Prostate gland (tissue), 2 donors: ENCODE measurements at regions not wholly inside any gene's neighbourhood (a gene's known extent, or its start where the extent isn't known, plus 50 kb on each side); places are given as distances from the start of the nearest gene placed in this dataset.

ENCODE experiments used
- DNase-seq: peaks from one replicate; pipeline ENCODE4 v3.0.0-alpha.2; 2019; ENCODE audit warnings: low spot score
- H3K27ac ChIP-seq, 2 donors: fragments of 200-600 bp; sonication (generic); 2 replicates each; pipeline ENCODE4 v1.5.1; 2017 to 2019
- H3K27me3 ChIP-seq: fragments of 200-600 bp; sonication (generic); replicated peaks from 2 replicates; pipeline ENCODE4 v1.5.1; 2019; ENCODE audit not compliant: insufficient read depth
- H3K36me3 ChIP-seq, 2 donors: fragments of 200-600 bp; sonication (generic); 1 replicate in 1 of 2; 2 replicates in 1 of 2; pipeline versions ENCODE4 v1.5.1 to v1.8.1; 2017 to 2019
- H3K4me1 ChIP-seq: fragments of 200-600 bp; sonication (generic); replicated peaks from 2 replicates; pipeline ENCODE4 v1.5.1; 2019
- H3K4me3 ChIP-seq, 2 donors: fragments of 200-600 bp; sonication (generic); 2 replicates each; pipeline ENCODE4 v1.5.1; 2017 to 2019
- H3K9me3 ChIP-seq: fragments of 200-600 bp; sonication (generic); 2 replicates; pipeline ENCODE4 v1.5.1; 2017
- CTCF ChIP-seq, 4 experiments: fragments of 200-600 bp in 2 of 4; fragments of 450-650 bp in 2 of 4; sonication (generic) in 2 of 4; IDR thresholded peaks; 1 replicate in 3 of 4; 2 replicates in 1 of 4; pipeline ENCODE4 v1.5.1; 2016 to 2019; ENCODE audit warnings: antibody characterized with exemption in 4 of 4, mild to moderate bottlenecking in 2 of 4, moderate library complexity in 2 of 4
- POLR2A ChIP-seq: fragments of 450-650 bp; IDR thresholded peaks from one replicate; pipeline ENCODE4 v1.6.1; 2016; ENCODE audit warnings: antibody characterized with exemption, mild to moderate bottlenecking
- POLR2AphosphoS5 ChIP-seq: sonication (generic); formaldehyde crosslinking; IDR thresholded peaks from one replicate; pipeline ENCODE4 v1.6.1; 2017; ENCODE audit warnings: antibody characterized with exemption
- WGBS: methylation state at CpG from one replicate; pipeline ENCODE4 v1.1.5; 2018; 5-methylcytosine and 5-hydroxymethylcytosine counted together
- intact Hi-C: fragments of 100-400 bp; cut with DNase I; formaldehyde crosslinking; loops from one replicate; pipeline ENCODE4 v1.14.2; 2022

- 100% methylated on average over 1 of the region's 1 CpG for WGBS
- no peaks in the 10 kb centered on the region for H3K27me3 ChIP-seq
- H3K4me1 ChIP-seq = no peaks in the 10 kb centered on the region
- no peaks in the 10 kb centered on the region for H3K36me3 ChIP-seq
- DNase-seq = no peak
- TF ChIP-seq CTCF (IDR thresholded peaks at IDR 0.05) (no peak), POLR2A (no peak), POLR2AphosphoS5 (no peak)
- no peak overlapping the region for H3K4me3 ChIP-seq
- no peak overlapping the region for H3K27ac ChIP-seq
- intact Hi-C loops = no loop called here
- H3K9me3 ChIP-seq = no peaks in the 10 kb centered on the region
These were observed 1192.7 kb downstream of the KCNT2 start for GRCh38 chr1:195415584-195415983.

GRCh38 chr1:195394567-195394966 is 1213.7 kb downstream of the KCNT2 start:
- no peaks in the 10 kb centered on the region for H3K27me3 ChIP-seq
- H3K4me1 ChIP-seq = no peaks in the 10 kb centered on the region
- H3K9me3 ChIP-seq = no peaks in the 10 kb centered on the region
- 48% methylated on average over 1 of the region's 1 CpG for WGBS
- no peak overlapping the region for H3K27ac ChIP-seq
- no peak overlapping the region for H3K4me3 ChIP-seq
- TF ChIP-seq POLR2AphosphoS5 (no peak), CTCF (IDR thresholded peaks at IDR 0.05) (no peak), POLR2A (no peak)
- H3K36me3 ChIP-seq = no peaks in the 10 kb centered on the region
- DNase-seq = no peak
- intact Hi-C loops = no loop called here

- intact Hi-C loops = no loop called here
- Histone ChIP-seq H3K27me3 (no peaks in the 10 kb centered on the region), H3K4me1 (no peaks in the 10 kb centered on the region), H3K9me3 (no peaks in the 10 kb centered on the region), H3K4me3 (no peak overlapping the region), H3K36me3 (no peaks in the 10 kb centered on the region), H3K27ac (no peak overlapping the region)
- TF ChIP-seq POLR2A (no peak), POLR2AphosphoS5 (no peak), CTCF (IDR thresholded peaks at IDR 0.05) (no peak)
- DNase-seq = no peak
These were observed 1232.0 kb downstream of the KCNT2 start for GRCh38 chr1:195376190-195376589.

GRCh38 chr1:195373856-195374255 is 1234.4 kb downstream of the KCNT2 start:
- no peak for DNase-seq
- no peaks in the 10 kb centered on the region for H3K36me3 ChIP-seq
- H3K4me1 ChIP-seq = no peaks in the 10 kb centered on the region
- intact Hi-C loops = no loop called here
- no peaks in the 10 kb centered on the region for H3K27me3 ChIP-seq
- H3K4me3 ChIP-seq = no peak overlapping the region
- WGBS = 63% methylated on average over 3 of the region's 3 CpGs
- TF ChIP-seq CTCF (IDR thresholded peaks at IDR 0.05) (no peak), POLR2AphosphoS5 (no peak), POLR2A (no peak)
- H3K27ac ChIP-seq = no peak overlapping the region
- H3K9me3 ChIP-seq = no peaks in the 10 kb centered on the region

- Histone ChIP-seq H3K36me3 (no peaks in the 10 kb centered on the region), H3K27ac (no peak overlapping the region), H3K27me3 (no peaks in the 10 kb centered on the region), H3K4me3 (no peak overlapping the region), H3K4me1 (no peaks in the 10 kb centered on the region), H3K9me3 (no peaks in the 10 kb centered on the region)
- intact Hi-C loops = no loop called here
- no peak for DNase-seq
- 57% methylated on average over 8 of the region's 8 CpGs for WGBS
- TF ChIP-seq CTCF (IDR thresholded peaks at IDR 0.05) (no peak), POLR2AphosphoS5 (no peak), POLR2A (no peak)
These were observed 1263.1 kb downstream of the KCNT2 start for GRCh38 chr1:195345149-195345548.
